Activated CD8-positive, alpha-beta T cell treated with anti-CD3 and anti-CD28 coated beads for 36 hours (primary cell): ENCODE measurements at regions not wholly inside any gene's neighbourhood (a gene's known extent, or its start where the extent isn't known, plus 50 kb on each side); places are given as distances from the start of the nearest gene placed in this dataset.

Experiments used
- ATAC-seq: fragments of 200-7000 bp; cut with Tn5 transposase; one replicate; pipeline ENCODE4 v1.10.0; 2021; ENCODE audit warnings: mild to moderate bottlenecking, moderate library complexity
- CTCF ChIA-PET: fragments of 350-600 bp; sonication (Branson Sonifier 250); formaldehyde crosslinking; loops from one replicate; lab custom pipeline; 2021; ENCODE audit warnings: antibody characterized with exemption; lab: Charles Lee
- POLR2A ChIA-PET: fragments of 350-600 bp; sonication (Branson Sonifier 250); formaldehyde crosslinking; loops from one replicate; lab custom pipeline; 2021; ENCODE audit warnings: antibody characterized with exemption; lab: Charles Lee
- DNase-seq: peaks from one replicate; pipeline ENCODE4 v3.0.0-alpha.2; 2020
- H3K27ac Mint-ChIP-seq: one replicate; pipeline ENCODE4 v1.8.0; 2021; ENCODE audit warnings: mild to moderate bottlenecking, mixed read lengths
- H3K27me3 Mint-ChIP-seq: one replicate; pipeline ENCODE4 v1.8.0; 2021; ENCODE audit warnings: mixed read lengths
- H3K36me3 Mint-ChIP-seq: one replicate; pipeline ENCODE4 v1.8.0; 2021; ENCODE audit warnings: low read depth, mixed read lengths
- H3K4me1 Mint-ChIP-seq: one replicate; pipeline ENCODE4 v1.8.0; 2021; ENCODE audit warnings: low read depth, mixed read lengths
- H3K4me3 Mint-ChIP-seq: one replicate; pipeline ENCODE4 v1.8.0; 2021; ENCODE audit warnings: mild to moderate bottlenecking, moderate library complexity, mixed read lengths
- H3K9me3 Mint-ChIP-seq: one replicate; pipeline ENCODE4 v1.8.0; 2021; ENCODE audit warnings: mixed read lengths
- CTCF ChIP-seq: fragments of 200-600 bp; IDR thresholded peaks from one replicate; pipeline ENCODE4 v1.8.0; 2022; ENCODE audit warnings: antibody characterized with exemption, mild to moderate bottlenecking
- intact Hi-C: fragments of 100-400 bp; cut with micrococcal nuclease; formaldehyde crosslinking; loops from one replicate; pipeline ENCODE4 v1.10.0; 2022

- no peaks in the 10 kb centered on the region for H3K4me1 Mint-ChIP-seq
These were observed 305.0 kb upstream of the MON1B start for GRCh38 chr16:76885776-76886537.

GRCh38 chr16:76897816-76898215 is 293.2 kb upstream of the MON1B start:
- Mint-ChIP-seq H3K4me3 (no peak overlapping the region), H3K9me3 (no peaks in the 10 kb centered on the region), H3K27ac (no peak overlapping the region), H3K4me1 (no peaks in the 10 kb centered on the region), H3K27me3 (no peaks in the 10 kb centered on the region), H3K36me3 (no peaks in the 10 kb centered on the region)
- DNase-seq (no peak), ATAC-seq (no peak)
- ChIA-PET CTCF (no interaction called here), POLR2A (no interaction called here)
- no peak for TF ChIP-seq CTCF
- intact Hi-C loops = no loop called here

More at GRCh38 chr16:76885776-76886537, 305.0 kb upstream of the MON1B start:
- no peaks in the 10 kb centered on the region for H3K36me3 Mint-ChIP-seq
- DNase-seq (no peak), ATAC-seq (no peak)
- H3K9me3 Mint-ChIP-seq = no peaks in the 10 kb centered on the region
- intact Hi-C loops = no loop called here
- POLR2A ChIA-PET = no interaction called here
- H3K27ac Mint-ChIP-seq = no peak overlapping the region
- H3K4me3 Mint-ChIP-seq = no peak overlapping the region
- CTCF ChIA-PET = interaction anchor here (1.3 kb wide), 1 partner anchor 16 kb away, joined by 3 read pairs; no protein-coding TSS in a partner anchor
- no peaks in the 10 kb centered on the region for H3K27me3 Mint-ChIP-seq
- TF ChIP-seq CTCF = no peak

GRCh38 chr16:76899767-76900166 is 291.2 kb upstream of the MON1B start:
- intact Hi-C loops = no loop called here
- ChIA-PET CTCF (no interaction called here), POLR2A (no interaction called here)
- H3K4me1 Mint-ChIP-seq = no peaks in the 10 kb centered on the region
- TF ChIP-seq CTCF = no peak
- no peaks in the 10 kb centered on the region for H3K36me3 Mint-ChIP-seq
- H3K4me3 Mint-ChIP-seq = no peak overlapping the region
- H3K27ac Mint-ChIP-seq = no peak overlapping the region
- DNase-seq = no peak
- H3K27me3 Mint-ChIP-seq = no peaks in the 10 kb centered on the region
- ATAC-seq = no peak
- H3K9me3 Mint-ChIP-seq = no peaks in the 10 kb centered on the region

GRCh38 chr16:76900285-76901263 is 290.4 kb upstream of the MON1B start:
- H3K4me1 Mint-ChIP-seq = no peaks in the 10 kb centered on the region
- ATAC-seq (no peak), DNase-seq (no peak)
- H3K9me3 Mint-ChIP-seq = no peaks in the 10 kb centered on the region
- intact Hi-C loops = no loop called here
- no peak overlapping the region for H3K4me3 Mint-ChIP-seq
- no peaks in the 10 kb centered on the region for H3K27me3 Mint-ChIP-seq
- POLR2A ChIA-PET = interaction anchor here (0.8 kb wide), 1 partner anchor 65 kb away, joined by 3 read pairs; no protein-coding TSS in a partner anchor
- no peak overlapping the region for H3K27ac Mint-ChIP-seq
- H3K36me3 Mint-ChIP-seq = no peaks in the 10 kb centered on the region
- CTCF ChIA-PET = interaction anchor here (1.7 kb wide), 1 partner anchor 14 kb away, joined by 3 read pairs; no protein-coding TSS in a partner anchor
- no peak for TF ChIP-seq CTCF
